CD14-positive monocyte (primary cell): ENCODE measurements at regions not wholly inside any gene's neighbourhood (a gene's known extent, or its start where the extent isn't known, plus 50 kb on each side); places are given as distances from the start of the nearest gene placed in this dataset.

Experiments
- DNase-seq, 3 donors: peaks; one replicate each; pipeline ENCODE4 v3.0.0-alpha.2; 2011 to 2022
- H2AFZ ChIP-seq: 2 replicates; pipeline ENCODE4 v1.6.0; 2012; ENCODE audit warnings: mild to moderate bottlenecking, low read depth, low read length, inconsistent platforms; ENCODE audit not compliant: insufficient read depth, poor library complexity, severe bottlenecking
- H3K27ac ChIP-seq, 2 donors: 1 replicate in 1 of 2; 2 replicates in 1 of 2; pipeline ENCODE4 v1.5.1; 2012 to 2013; ENCODE audit warnings: low read length in 2 of 2, control low read depth in 1 of 2, inconsistent platforms in 1 of 2, low read depth in 1 of 2, mild to moderate bottlenecking in 1 of 2
- H3K27me3 ChIP-seq, 2 donors: one replicate each; pipeline versions ENCODE4 v1.6.0 to v1.6.1; 2011 to 2013; ENCODE audit warnings: low read length in 2 of 2; ENCODE audit not compliant: control insufficient read depth in 2 of 2, insufficient read depth in 2 of 2
- H3K36me3 ChIP-seq, 2 donors: replicated peaks in 1 of 2; 1 replicate in 1 of 2; 2 replicates in 1 of 2; pipeline versions ENCODE4 v1.5.1 to v1.6.1; 2012 to 2013; ENCODE audit warnings: low read length in 2 of 2, control low read depth in 1 of 2, inconsistent platforms in 1 of 2, mild to moderate bottlenecking in 1 of 2; ENCODE audit not compliant: insufficient read depth in 2 of 2, control insufficient read depth in 1 of 2
- H3K4me1 ChIP-seq, 2 donors: 1 replicate in 1 of 2; 2 replicates in 1 of 2; pipeline versions ENCODE4 v1.5.1 to v1.6.1; 2012 to 2013; ENCODE audit warnings: low read length in 2 of 2, control low read depth in 1 of 2, inconsistent platforms in 1 of 2, mild to moderate bottlenecking in 1 of 2, moderate library complexity in 1 of 2; ENCODE audit not compliant: insufficient read depth in 2 of 2, control insufficient read depth in 1 of 2
- H3K4me2 ChIP-seq: replicated peaks from 2 replicates; pipeline ENCODE3; 2012; ENCODE audit warnings: low read length, moderate library complexity, mild to moderate bottlenecking; ENCODE audit not compliant: poor library complexity, severe bottlenecking; ENCODE audit errors: extremely low read depth
- H3K4me3 ChIP-seq, 3 experiments: fragments of 200-600 bp in 1 of 3; sonication (generic) in 1 of 3; replicated peaks in 1 of 3; 1 replicate in 2 of 3; 2 replicates in 1 of 3; pipeline ENCODE4 v1.5.1; 2011 to 2013; ENCODE audit warnings: low read length in 3 of 3, mild to moderate bottlenecking in 3 of 3, control low read depth in 2 of 3, low read depth in 2 of 3, inconsistent platforms in 1 of 3, moderate library complexity in 1 of 3
- H3K79me2 ChIP-seq: 2 replicates; pipeline ENCODE4 v1.6.0; 2012; ENCODE audit warnings: mild to moderate bottlenecking, control low read depth, inconsistent platforms, low read length, moderate library complexity; ENCODE audit not compliant: insufficient read depth
- H3K9ac ChIP-seq: 2 replicates; pipeline ENCODE4 v1.6.0; 2017; ENCODE audit warnings: low read length, mild to moderate bottlenecking; ENCODE audit not compliant: insufficient read depth, poor library complexity, severe bottlenecking
- H3K9me3 ChIP-seq, 2 donors: replicated peaks in 1 of 2; 1 replicate in 1 of 2; 2 replicates in 1 of 2; pipeline versions ENCODE4 v1.5.1 to v1.6.1; 2012 to 2013; ENCODE audit warnings: low read length in 2 of 2, control low read depth in 1 of 2; ENCODE audit not compliant: control insufficient read depth in 1 of 2, insufficient read depth in 1 of 2
- H4K20me1 ChIP-seq: 2 replicates; pipeline ENCODE4 v1.6.0; 2012; ENCODE audit warnings: mild to moderate bottlenecking, low read length, control low read depth, moderate library complexity; ENCODE audit not compliant: insufficient read depth
- H3K27ac Mint-ChIP-seq, 7 donors: one replicate each; pipeline ENCODE4 v1.8.0; 2020; ENCODE audit warnings: mild to moderate bottlenecking in 7 of 7, mixed read lengths in 7 of 7, moderate library complexity in 6 of 7, inconsistent platforms in 2 of 7
- H3K27me3 Mint-ChIP-seq, 3 donors: one replicate each; pipeline ENCODE4 v1.8.0; 2021 to 2022; ENCODE audit warnings: low read depth in 3 of 3, mild to moderate bottlenecking in 3 of 3, mixed read lengths in 3 of 3, moderate library complexity in 3 of 3, inconsistent platforms in 1 of 3
- H3K36me3 Mint-ChIP-seq, 2 donors: one replicate each; pipeline ENCODE4 v1.8.0; 2020; ENCODE audit warnings: mixed read lengths in 2 of 2, inconsistent platforms in 1 of 2, mild to moderate bottlenecking in 1 of 2
- H3K4me1 Mint-ChIP-seq: one replicate; pipeline ENCODE4 v1.8.0; 2020; ENCODE audit warnings: mild to moderate bottlenecking, mixed read lengths
- H3K4me3 Mint-ChIP-seq, 2 donors: one replicate each; pipeline ENCODE4 v1.8.0; 2020; ENCODE audit warnings: mild to moderate bottlenecking in 2 of 2, mixed read lengths in 2 of 2, moderate library complexity in 1 of 2
- H3K9me3 Mint-ChIP-seq, 7 donors: one replicate each; pipeline ENCODE4 v1.8.0; 2020 to 2022; ENCODE audit warnings: mixed read lengths in 7 of 7, mild to moderate bottlenecking in 6 of 7, moderate library complexity in 6 of 7, inconsistent platforms in 2 of 7
- CTCF ChIP-seq: fragments of 200-600 bp; IDR thresholded peaks from one replicate; pipeline ENCODE4 v1.8.0; 2022; ENCODE audit warnings: antibody characterized with exemption, mild to moderate bottlenecking
- intact Hi-C, 2 donors: fragments of 100-400 bp; cut with micrococcal nuclease; formaldehyde crosslinking; loops; one replicate each; pipeline versions ENCODE4 v1.15.0 to v1.15.1; 2023

- no peaks in the 10 kb centered on the region for H3K27me3 Mint-ChIP-seq
- intact Hi-C loops = no loop called here
- H3K27ac Mint-ChIP-seq = no peak overlapping the region
- no peak overlapping the region for H2AFZ ChIP-seq
- TF ChIP-seq CTCF = no peak
- no peaks in the 10 kb centered on the region for H3K36me3 ChIP-seq
- H3K27ac ChIP-seq = no peak overlapping the region
- peaks cover 0 to 2% (median 0%) of the 10 kb centered on the region in 7 donors for H3K9me3 Mint-ChIP-seq
- no peak for DNase-seq
- no peaks in the 10 kb centered on the region for H3K36me3 Mint-ChIP-seq
- no peaks in the 10 kb centered on the region for H3K27me3 ChIP-seq
- H3K4me3 Mint-ChIP-seq = no peak overlapping the region
- H4K20me1 ChIP-seq = no peaks in the 10 kb centered on the region
- no peak overlapping the region for H3K4me3 ChIP-seq
- H3K4me2 ChIP-seq = no peak overlapping the region
- H3K9ac ChIP-seq = no peak overlapping the region
- no peaks in the 10 kb centered on the region for H3K4me1 ChIP-seq
- H3K9me3 ChIP-seq = no peaks in the 10 kb centered on the region
- no peaks in the 10 kb centered on the region for H3K4me1 Mint-ChIP-seq
- no peaks in the 10 kb centered on the region for H3K79me2 ChIP-seq
Observed at GRCh38 chr9:31597977-31598376, 786.5 kb upstream of the ACO1 start.

- no peak for DNase-seq
- no peaks in the 10 kb centered on the region for H3K79me2 ChIP-seq
- TF ChIP-seq CTCF = no peak
- H3K9me3 ChIP-seq = no peaks in the 10 kb centered on the region
- H3K4me3 Mint-ChIP-seq = no peak overlapping the region
- no peaks in the 10 kb centered on the region for H3K4me1 ChIP-seq
- H3K9me3 Mint-ChIP-seq = peaks cover 0 to 6% (median 0%) of the 10 kb centered on the region in 7 donors
- no peaks in the 10 kb centered on the region for H3K27me3 ChIP-seq
- no peak overlapping the region for H3K4me3 ChIP-seq
- no peak overlapping the region for H2AFZ ChIP-seq
- H3K27me3 Mint-ChIP-seq = no peaks in the 10 kb centered on the region
- no peak overlapping the region for H3K27ac Mint-ChIP-seq
- no peak overlapping the region for H3K9ac ChIP-seq
- no peaks in the 10 kb centered on the region for H3K4me1 Mint-ChIP-seq
- H3K27ac ChIP-seq = no peak overlapping the region
- intact Hi-C loops = no loop called here
- H3K4me2 ChIP-seq = no peak overlapping the region
- no peaks in the 10 kb centered on the region for H3K36me3 ChIP-seq
- no peaks in the 10 kb centered on the region for H4K20me1 ChIP-seq
- H3K36me3 Mint-ChIP-seq = no peaks in the 10 kb centered on the region
Observed at GRCh38 chr9:31601666-31602065, 782.8 kb upstream of the ACO1 start.
